ENCODE measurements at regions not wholly inside any gene's neighbourhood (a gene's known extent, or its start where the extent isn't known, plus 50 kb on each side); places are given as distances from the start of the nearest gene placed in this dataset.

GRCh38 chr20:17787816-17788215, 88.0 kb downstream of the BANF2 start:
- no peak for TF ChIP-seq EP300 (IDR thresholded peaks at IDR 0.05)
- TF ChIP-seq CTCF (IDR thresholded peaks at IDR 0.05) = no peak
- TF ChIP-seq POLR2A (IDR thresholded peaks at IDR 0.05) = no peak

Data from stomach (tissue), 4 donors.